MM.1S (cell line): ENCODE measurements at regions not wholly inside any gene's neighbourhood (a gene's known extent, or its start where the extent isn't known, plus 50 kb on each side); places are given as distances from the start of the nearest gene placed in this dataset.

Experiments
- DNase-seq: peaks from one replicate; pipeline ENCODE4 v3.0.0-alpha.2; 2015
- H2AFZ ChIP-seq: fragments of 300-600 bp; sonication (generic); 2 replicates; pipeline ENCODE4 v1.6.0; 2016; ENCODE audit warnings: antibody characterized with exemption, low read length
- H3F3A ChIP-seq: fragments of 300-600 bp; sonication (generic); 2 replicates; pipeline ENCODE4 v1.6.1; 2016; ENCODE audit warnings: mild to moderate bottlenecking, antibody characterized with exemption, low read length, moderate library complexity, mixed read lengths; ENCODE audit not compliant: insufficient read depth
- H3K27ac ChIP-seq: fragments of 300-600 bp; sonication (generic); 2 replicates; pipeline ENCODE4 v1.5.1; 2016; ENCODE audit warnings: mild to moderate bottlenecking, low read length
- H3K27me3 ChIP-seq: fragments of 300-600 bp; sonication (generic); replicated peaks from 2 replicates; pipeline ENCODE4 v1.6.0; 2016; ENCODE audit warnings: low read length; ENCODE audit not compliant: insufficient read depth
- H3K36me3 ChIP-seq: fragments of 300-600 bp; sonication (generic); replicated peaks from 2 replicates; pipeline ENCODE4 v1.6.1; 2016; ENCODE audit warnings: mild to moderate bottlenecking, low read length, mixed read lengths; ENCODE audit not compliant: insufficient read depth
- H3K4me1 ChIP-seq: fragments of 300-600 bp; sonication (generic); 2 replicates; pipeline ENCODE4 v1.6.1; 2016; ENCODE audit warnings: low read length, mixed read lengths
- H3K4me2 ChIP-seq: fragments of 300-600 bp; sonication (generic); 2 replicates; pipeline ENCODE4 v1.6.0; 2016; ENCODE audit warnings: low read depth, low read length
- H3K4me3 ChIP-seq: fragments of 300-600 bp; sonication (generic); 2 replicates; pipeline ENCODE4 v1.5.1; 2016; ENCODE audit warnings: low read length, mixed read lengths
- H3K79me2 ChIP-seq: fragments of 300-600 bp; sonication (generic); 2 replicates; pipeline ENCODE4 v1.6.1; 2016; ENCODE audit warnings: mixed run types, low read length, mixed read lengths
- H3K9ac ChIP-seq: fragments of 300-600 bp; sonication (generic); 2 replicates; pipeline ENCODE4 v1.6.1; 2016; ENCODE audit warnings: low read length, mixed read lengths
- H3K9me2 ChIP-seq: fragments of 300-600 bp; sonication (generic); replicated peaks from 2 replicates; pipeline ENCODE4 v1.6.1; 2016; ENCODE audit warnings: mild to moderate bottlenecking, low read length, mixed read lengths; ENCODE audit not compliant: insufficient read depth
- H3K9me3 ChIP-seq: fragments of 300-600 bp; sonication (generic); replicated peaks from 2 replicates; pipeline ENCODE4 v1.6.1; 2016; ENCODE audit warnings: mild to moderate bottlenecking, low read length, mixed read lengths; ENCODE audit not compliant: insufficient read depth
- H4K20me1 ChIP-seq: fragments of 300-600 bp; sonication (generic); 2 replicates; pipeline ENCODE4 v1.6.1; 2016; ENCODE audit warnings: mild to moderate bottlenecking, low read length, moderate library complexity, mixed read lengths; ENCODE audit not compliant: insufficient read depth
- CTCF ChIP-seq: fragments of 300-600 bp; sonication (generic); IDR thresholded peaks from 2 replicates; pipeline ENCODE4 v1.5.1; 2016; ENCODE audit warnings: antibody characterized with exemption, low read length, mixed read lengths
- EZH2 ChIP-seq: fragments of 300-600 bp; sonication (generic); optimal IDR thresholded peaks from 2 replicates; pipeline ENCODE3; 2017; ENCODE audit warnings: low read depth, mild to moderate bottlenecking, antibody characterized with exemption, low read length, mixed read lengths
- EZH2phosphoT487 ChIP-seq: fragments of 300-600 bp; sonication (generic); IDR thresholded peaks from 2 replicates; pipeline ENCODE4 v1.6.1; 2018; ENCODE audit warnings: antibody characterized with exemption, low read length

DNA sequence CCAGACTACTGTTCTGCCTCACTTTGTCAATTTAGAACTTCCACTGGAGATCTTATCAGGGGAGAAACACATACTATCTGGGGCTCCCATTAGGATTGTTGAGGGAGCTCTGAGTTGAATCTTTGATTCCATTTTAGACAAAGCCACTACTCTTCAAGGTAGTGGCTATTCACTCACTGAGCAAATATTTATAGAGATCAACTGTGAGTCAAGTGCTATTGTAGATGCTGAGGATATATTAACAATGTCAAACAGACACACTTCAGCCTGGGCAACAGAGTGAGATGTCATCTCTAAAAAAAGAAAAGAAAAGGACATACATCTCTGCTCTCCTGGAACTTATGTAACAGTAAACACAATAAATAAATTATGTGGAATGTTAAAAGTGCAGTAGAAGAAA, 315.3 kb downstream of the PTEN start:
- Histone ChIP-seq H3K4me2 (no peak overlapping the region), H3K9me2 (no peaks in the 10 kb centered on the region), H3K4me1 (no peaks in the 10 kb centered on the region), H4K20me1 (no peaks in the 10 kb centered on the region), H2AFZ (no peak overlapping the region), H3K27ac (no peak overlapping the region), H3K27me3 (no peaks in the 10 kb centered on the region), H3K36me3 (no peaks in the 10 kb centered on the region), H3K9me3 (no peaks in the 10 kb centered on the region), H3K4me3 (no peak overlapping the region), H3K9ac (no peak overlapping the region), H3F3A (no peaks in the 10 kb centered on the region), H3K79me2 (no peaks in the 10 kb centered on the region)
- DNase-seq, result no peak
- TF ChIP-seq EZH2 (no peak), CTCF (no peak), EZH2phosphoT487 (no peak)

DNA sequence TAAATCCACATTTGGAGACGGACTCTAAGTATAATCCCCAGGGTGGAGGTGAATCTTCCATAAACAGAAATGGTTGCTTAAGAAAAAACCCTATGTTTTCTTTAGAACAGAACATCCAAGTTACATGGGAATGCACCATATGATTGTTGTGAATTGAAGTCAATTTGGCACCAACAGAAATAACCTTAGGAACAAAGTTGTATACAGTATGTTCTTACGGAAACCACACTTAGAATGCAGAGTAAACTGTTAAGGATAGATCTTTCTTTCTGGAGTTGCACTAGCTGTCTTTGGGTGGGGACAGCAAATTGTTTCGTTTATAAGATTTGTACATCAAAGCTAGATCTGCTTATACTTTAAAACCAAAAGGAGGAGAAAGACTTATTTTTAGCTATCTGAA, 316.4 kb downstream of the PTEN start:
- Histone ChIP-seq H3F3A (no peaks in the 10 kb centered on the region), H3K27ac (no peak overlapping the region), H2AFZ (no peak overlapping the region), H3K9me3 (no peaks in the 10 kb centered on the region), H3K4me1 (no peaks in the 10 kb centered on the region), H4K20me1 (no peaks in the 10 kb centered on the region), H3K36me3 (no peaks in the 10 kb centered on the region), H3K27me3 (no peaks in the 10 kb centered on the region), H3K4me2 (no peak overlapping the region), H3K79me2 (no peaks in the 10 kb centered on the region), H3K4me3 (no peak overlapping the region), H3K9ac (no peak overlapping the region), H3K9me2 (no peaks in the 10 kb centered on the region)
- DNase-seq, result no peak
- TF ChIP-seq CTCF, result no peak
- TF ChIP-seq EZH2, result no peak
- no peak for TF ChIP-seq EZH2phosphoT487

- H3K27me3 ChIP-seq, result no peaks in the 10 kb centered on the region
- H3K9me3 ChIP-seq, result no peaks in the 10 kb centered on the region
- no peaks in the 10 kb centered on the region for H3F3A ChIP-seq
- no peak overlapping the region for H3K27ac ChIP-seq
- no peak for DNase-seq
- no peaks in the 10 kb centered on the region for H4K20me1 ChIP-seq
- no peak overlapping the region for H3K4me3 ChIP-seq
- TF ChIP-seq EZH2phosphoT487, result no peak
- no peak for TF ChIP-seq EZH2
- TF ChIP-seq CTCF, result no peak
- no peaks in the 10 kb centered on the region for H3K9me2 ChIP-seq
- H3K79me2 ChIP-seq, result no peaks in the 10 kb centered on the region
- H3K9ac ChIP-seq, result no peak overlapping the region
- no peak overlapping the region for H3K4me2 ChIP-seq
- H3K36me3 ChIP-seq, result no peaks in the 10 kb centered on the region
- no peak overlapping the region for H2AFZ ChIP-seq
- H3K4me1 ChIP-seq, result no peaks in the 10 kb centered on the region
These were observed 318.6 kb downstream of the PTEN start for GRCh38 chr10:88181902-88182600.
